CD4-positive, CD25-positive, alpha-beta regulatory T cell (primary cell): ENCODE measurements at regions not wholly inside any gene's neighbourhood (a gene's known extent, or its start where the extent isn't known, plus 50 kb on each side); places are given as distances from the start of the nearest gene placed in this dataset.
"Not testable (repeated sequence)": the region's sequence is repeated elsewhere in the genome, so short reads cannot be mapped to it uniquely, and the experiment has no call there.

Source experiments
- ATAC-seq, 2 donors: fragments of 150-1000 bp; cut with Tn5 transposase; one replicate each; pipeline ENCODE4 v1.10.0; 2021; ENCODE audit warnings: low read depth in 2 of 2, moderate number of reproducible peaks in 2 of 2, moderate library complexity in 1 of 2
- DNase-seq, 3 donors: peaks; one replicate each; pipeline versions ENCODE4 v3.0.0 to v3.0.0-alpha.2; 2012 to 2022; ENCODE audit warnings: mixed read lengths in 1 of 3
- H3K27ac ChIP-seq: one replicate; pipeline ENCODE4 v1.7.0; 2013; ENCODE audit warnings: mild to moderate bottlenecking, low read length; ENCODE audit not compliant: insufficient read depth, poor library complexity, severe bottlenecking
- H3K27me3 ChIP-seq: one replicate; pipeline ENCODE4 v1.7.0; 2013; ENCODE audit warnings: low read length; ENCODE audit not compliant: control insufficient read depth, insufficient read depth
- H3K36me3 ChIP-seq: one replicate; pipeline ENCODE4 v1.7.0; 2013; ENCODE audit warnings: mild to moderate bottlenecking, low read length, moderate library complexity; ENCODE audit not compliant: control insufficient read depth, insufficient read depth
- H3K4me1 ChIP-seq: 2 replicates; pipeline ENCODE4 v1.7.0; 2013; ENCODE audit warnings: mild to moderate bottlenecking, low read length; ENCODE audit not compliant: insufficient read depth, control insufficient read depth, poor library complexity, severe bottlenecking
- H3K4me3 ChIP-seq: one replicate; pipeline ENCODE4 v1.7.0; 2013; ENCODE audit warnings: low read depth, mild to moderate bottlenecking, low read length, moderate library complexity
- H3K9me3 ChIP-seq, 2 experiments: 1 replicate in 1 of 2; 2 replicates in 1 of 2; pipeline ENCODE4 v1.7.0; 2013; ENCODE audit warnings: low read length in 2 of 2, mild to moderate bottlenecking in 1 of 2, moderate library complexity in 1 of 2; ENCODE audit not compliant: control insufficient read depth in 2 of 2
- H3K27ac Mint-ChIP-seq, 3 donors: one replicate each; pipeline ENCODE4 v1.8.0; 2020 to 2022; ENCODE audit warnings: mild to moderate bottlenecking in 3 of 3, mixed read lengths in 3 of 3, moderate library complexity in 2 of 3
- H3K27me3 Mint-ChIP-seq: one replicate; pipeline ENCODE4 v1.8.0; 2022; ENCODE audit warnings: mild to moderate bottlenecking, mixed read lengths
- H3K36me3 Mint-ChIP-seq: one replicate; pipeline ENCODE4 v1.8.0; 2020; ENCODE audit warnings: mixed read lengths
- H3K4me1 Mint-ChIP-seq, 4 donors: one replicate each; pipeline ENCODE4 v1.8.0; 2020 to 2022; ENCODE audit warnings: mixed read lengths in 4 of 4, mild to moderate bottlenecking in 1 of 4
- H3K4me3 Mint-ChIP-seq, 4 donors: one replicate each; pipeline ENCODE4 v1.8.0; 2020 to 2022; ENCODE audit warnings: mild to moderate bottlenecking in 4 of 4, mixed read lengths in 4 of 4, moderate library complexity in 3 of 4
- H3K9me3 Mint-ChIP-seq, 7 donors: one replicate each; pipeline ENCODE4 v1.8.0; 2020 to 2022; ENCODE audit warnings: mixed read lengths in 7 of 7, mild to moderate bottlenecking in 3 of 7, moderate library complexity in 2 of 7

GRCh38 chr10:17538941-17539340 lies 78.2 kb downstream of the HACD1 start:
- no peak overlapping the region for H3K27ac Mint-ChIP-seq
- peaks cover 4% of the 10 kb centered on the region for H3K27me3 Mint-ChIP-seq
- no peaks in the 10 kb centered on the region for H3K4me1 Mint-ChIP-seq
- Histone ChIP-seq H3K4me3 (no peak overlapping the region), H3K4me1 (no peaks in the 10 kb centered on the region), H3K36me3 (no peaks in the 10 kb centered on the region), H3K27me3 (no peaks in the 10 kb centered on the region), H3K27ac (no peak overlapping the region), H3K9me3 (peaks cover 0 to 5% of the 10 kb centered on the region in 2 experiments)
- peaks cover 2% of the 10 kb centered on the region for H3K36me3 Mint-ChIP-seq
- DNase-seq (no peak), ATAC-seq (no peak)
- H3K9me3 Mint-ChIP-seq = peaks cover 0 to 9% (median 4%) of the 10 kb centered on the region in 7 donors
- H3K4me3 Mint-ChIP-seq = no peak overlapping the region

GRCh38 chr10:17537281-17537680 lies 79.9 kb downstream of the HACD1 start:
- H3K27me3 Mint-ChIP-seq = peaks cover 9% of the 10 kb centered on the region

GRCh38 chr10:17536221-17536620 lies 81.0 kb downstream of the HACD1 start:
- no peak for ATAC-seq
- no peaks in the 10 kb centered on the region for H3K27me3 ChIP-seq
- H3K27me3 Mint-ChIP-seq = peaks cover 7% of the 10 kb centered on the region

More at GRCh38 chr10:17537281-17537680, 79.9 kb downstream of the HACD1 start:
- Histone ChIP-seq H3K27ac (no peak overlapping the region), H3K4me3 (no peak overlapping the region), H3K36me3 (no peaks in the 10 kb centered on the region), H3K4me1 (no peaks in the 10 kb centered on the region), H3K27me3 (no peaks in the 10 kb centered on the region), H3K9me3 (peaks cover 0 to 5% of the 10 kb centered on the region in 2 experiments)
- no peak for DNase-seq
- Mint-ChIP-seq H3K4me1 (no peaks in the 10 kb centered on the region), H3K4me3 (no peak overlapping the region), H3K36me3 (peaks cover 2% of the 10 kb centered on the region), H3K27ac (no peak overlapping the region), H3K9me3 (peaks cover 0 to 9% (median 4%) of the 10 kb centered on the region in 7 donors)
- ATAC-seq = no peak

GRCh38 chr10:17533731-17534130 lies 79.3 kb upstream of the ST8SIA6 start:
- no peaks in the 10 kb centered on the region for H3K9me3 ChIP-seq
- H3K4me3 Mint-ChIP-seq = no peak overlapping the region
- H3K36me3 ChIP-seq = no peaks in the 10 kb centered on the region
- H3K27me3 Mint-ChIP-seq = peaks cover 5% of the 10 kb centered on the region
- H3K4me3 ChIP-seq = no peak overlapping the region
- peaks cover 2% of the 10 kb centered on the region for H3K36me3 Mint-ChIP-seq
- no peak overlapping the region for H3K27ac ChIP-seq
- H3K4me1 ChIP-seq = no peaks in the 10 kb centered on the region
- no peak for DNase-seq
- H3K4me1 Mint-ChIP-seq = no peaks in the 10 kb centered on the region
- H3K9me3 Mint-ChIP-seq = peaks cover 0 to 4% (median 1%) of the 10 kb centered on the region in 7 donors
- H3K27ac Mint-ChIP-seq = no peak overlapping the region
- H3K27me3 ChIP-seq = no peaks in the 10 kb centered on the region
- ATAC-seq = no peak

More at GRCh38 chr10:17536221-17536620, 81.0 kb downstream of the HACD1 start:
- no peaks in the 10 kb centered on the region for H3K4me1 ChIP-seq
- no peaks in the 10 kb centered on the region for H3K4me1 Mint-ChIP-seq
- no peak for DNase-seq
- H3K9me3 ChIP-seq = peaks cover 0 to 5% of the 10 kb centered on the region in 2 experiments
- no peak overlapping the region for H3K4me3 ChIP-seq
- H3K4me3 Mint-ChIP-seq = no peak overlapping the region
- H3K27ac Mint-ChIP-seq = no peak overlapping the region
- H3K36me3 ChIP-seq = no peaks in the 10 kb centered on the region
- peaks cover 0 to 9% (median 4%) of the 10 kb centered on the region in 7 donors for H3K9me3 Mint-ChIP-seq
- no peak overlapping the region for H3K27ac ChIP-seq
- peaks cover 2% of the 10 kb centered on the region for H3K36me3 Mint-ChIP-seq

GRCh38 chr10:17528306-17528862 lies 74.0 kb upstream of the ST8SIA6 start:
- Mint-ChIP-seq H3K36me3 (no peaks in the 10 kb centered on the region), H3K9me3 (peaks cover 0 to 2% (median 0%) of the 10 kb centered on the region in 7 donors), H3K4me1 (no peaks in the 10 kb centered on the region), H3K27ac (no peak overlapping the region), H3K4me3 (no peak overlapping the region), H3K27me3 (peaks cover 2% of the 10 kb centered on the region)
- H3K4me1 ChIP-seq = no peaks in the 10 kb centered on the region
- DNase-seq = no peak
- no peaks in the 10 kb centered on the region for H3K36me3 ChIP-seq
- no peak overlapping the region for H3K27ac ChIP-seq
- peaks cover 2% of the 10 kb centered on the region for H3K27me3 ChIP-seq
- H3K4me3 ChIP-seq = no peak overlapping the region
- no peaks in the 10 kb centered on the region for H3K9me3 ChIP-seq
- ATAC-seq = no peak

- Histone ChIP-seq H3K4me1 (no peaks in the 10 kb centered on the region), H3K36me3 (no peaks in the 10 kb centered on the region), H3K9me3 (no peaks in the 10 kb centered on the region), H3K4me3 (no peak overlapping the region), H3K27me3 (peaks cover 2% of the 10 kb centered on the region), H3K27ac (no peak overlapping the region)
- H3K9me3 Mint-ChIP-seq = peaks cover 0 to 4% (median 1%) of the 10 kb centered on the region in 7 donors
- H3K4me3 Mint-ChIP-seq = no peak overlapping the region
- ATAC-seq (no peak), DNase-seq (no peak)
- H3K27me3 Mint-ChIP-seq = no peaks in the 10 kb centered on the region
- H3K4me1 Mint-ChIP-seq = no peaks in the 10 kb centered on the region
- peaks cover 3% of the 10 kb centered on the region for H3K36me3 Mint-ChIP-seq
- no peak overlapping the region for H3K27ac Mint-ChIP-seq
These were observed 73.2 kb upstream of the ST8SIA6 start for GRCh38 chr10:17527514-17528146.

GRCh38 chr10:17526571-17526970 lies 72.2 kb upstream of the ST8SIA6 start:
- not testable (repeated sequence) for H3K4me3 Mint-ChIP-seq, H3K4me1 Mint-ChIP-seq, H3K9me3 Mint-ChIP-seq, ATAC-seq, H3K4me3 ChIP-seq, H3K4me1 ChIP-seq, DNase-seq, H3K27ac ChIP-seq, H3K9me3 ChIP-seq, H3K27me3 ChIP-seq, H3K27me3 Mint-ChIP-seq, H3K36me3 Mint-ChIP-seq, H3K36me3 ChIP-seq
- H3K27ac Mint-ChIP-seq = peak overlapping the region in 1 of 3 donors; percentile 5

GRCh38 chr10:17523917-17524316 lies 69.5 kb upstream of the ST8SIA6 start:
- H3K9me3 Mint-ChIP-seq = peaks cover 0 to 5% (median 1%) of the 10 kb centered on the region in 7 donors
- Histone ChIP-seq H3K27me3 (peaks cover 2% of the 10 kb centered on the region), H3K4me3 (no peak overlapping the region), H3K4me1 (no peaks in the 10 kb centered on the region), H3K9me3 (no peaks in the 10 kb centered on the region), H3K27ac (no peak overlapping the region), H3K36me3 (no peaks in the 10 kb centered on the region)
- no peak overlapping the region for H3K27ac Mint-ChIP-seq
- peaks cover 3% of the 10 kb centered on the region for H3K36me3 Mint-ChIP-seq
- H3K4me1 Mint-ChIP-seq = peaks cover 0 to 4% (median 0%) of the 10 kb centered on the region in 4 donors
- ATAC-seq = no peak
- H3K27me3 Mint-ChIP-seq = peaks cover 4% of the 10 kb centered on the region
- DNase-seq = no peak
- H3K4me3 Mint-ChIP-seq = no peak overlapping the region
